GM19240 (cell line): ENCODE measurements at regions not wholly inside any gene's neighbourhood (a gene's known extent, or its start where the extent isn't known, plus 50 kb on each side); places are given as distances from the start of the nearest gene placed in this dataset.
"Not testable (repeated sequence)": the region's sequence is repeated elsewhere in the genome, so short reads cannot be mapped to it uniquely, and the experiment has no call there.

Source experiments
- DNase-seq: peaks from one replicate; pipeline ENCODE4 v3.0.0; 2011; ENCODE audit warnings: low spot score; ENCODE audit not compliant: insufficient read length

DNA sequence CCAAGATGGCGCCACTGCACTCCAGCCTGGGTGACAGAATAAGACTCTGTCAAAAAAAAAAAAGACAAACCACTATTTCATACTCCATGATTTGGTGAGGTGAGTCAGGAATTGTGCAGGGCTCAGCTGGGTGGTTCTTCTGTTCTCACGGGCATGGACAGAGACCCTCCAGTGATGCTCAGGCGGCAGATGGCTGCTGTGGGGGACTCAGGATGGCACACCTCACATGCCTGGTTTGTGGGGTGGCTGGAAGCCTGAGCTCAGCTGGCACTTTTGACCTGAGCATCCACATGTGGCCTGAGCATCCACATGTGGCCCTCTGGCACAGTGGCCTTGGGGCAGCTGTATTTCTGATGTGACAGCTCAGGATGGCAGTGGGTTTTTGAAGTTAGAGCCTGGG is 217.2 kb downstream of the IRX2 start:
- DNase-seq, result no peak

DNA sequence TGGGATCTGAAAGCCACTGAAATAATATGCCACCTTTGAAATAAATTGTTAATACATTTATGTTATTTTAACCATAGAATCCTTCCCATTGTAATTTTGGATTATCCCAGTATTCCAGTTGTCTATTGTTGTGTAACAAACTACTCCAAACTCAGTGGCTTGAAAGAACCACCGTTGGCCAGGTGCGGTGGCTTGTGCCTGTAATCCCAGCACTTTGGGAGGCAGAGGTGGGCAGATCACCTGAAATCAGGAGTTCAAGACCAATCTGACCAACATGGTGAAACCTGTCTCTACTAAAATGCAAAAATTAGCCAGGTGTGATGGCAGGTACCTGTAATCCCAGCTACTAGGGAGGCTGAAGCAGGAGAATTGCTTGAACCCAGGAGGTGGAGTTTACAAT is 217.6 kb downstream of the IRX2 start:
- DNase-seq, result not testable (repeated sequence)

DNA sequence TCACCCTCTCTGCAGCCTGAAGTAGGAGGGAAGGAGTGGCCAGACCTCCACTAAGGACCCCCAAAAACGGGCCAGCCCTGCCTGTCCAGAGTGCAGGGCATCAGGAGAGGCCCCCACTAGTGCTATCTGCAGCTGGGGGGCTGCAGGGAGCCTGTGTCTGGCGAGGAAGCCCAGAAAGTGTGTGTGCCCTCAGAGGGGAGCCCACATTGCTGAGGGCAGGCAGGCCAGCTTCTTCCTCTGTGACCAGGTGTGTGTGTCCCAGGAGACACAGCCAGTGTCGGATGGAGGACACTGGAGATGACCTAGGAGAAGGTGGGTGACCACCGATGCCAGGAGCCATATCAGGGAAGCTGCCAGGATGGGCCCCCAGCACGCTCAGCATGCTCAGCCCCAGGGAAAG is 218.7 kb downstream of the IRX2 start:
- DNase-seq, result no peak

DNA sequence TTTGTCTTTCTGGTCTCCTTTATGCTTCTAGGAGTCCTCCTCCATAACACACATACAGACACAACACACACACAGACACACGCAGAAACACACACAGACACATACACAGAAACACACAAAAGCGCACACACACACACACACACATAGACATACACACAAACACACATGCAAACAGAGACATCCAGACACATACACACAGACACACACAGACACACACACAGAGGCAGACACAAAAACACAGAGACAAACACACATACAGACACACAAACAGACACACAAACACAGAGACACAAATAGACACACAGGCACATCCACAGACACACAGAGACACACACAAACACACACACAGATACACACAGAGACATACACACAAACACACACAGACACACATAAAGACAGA is 220.2 kb downstream of the IRX2 start:
- DNase-seq, result no peak

DNA sequence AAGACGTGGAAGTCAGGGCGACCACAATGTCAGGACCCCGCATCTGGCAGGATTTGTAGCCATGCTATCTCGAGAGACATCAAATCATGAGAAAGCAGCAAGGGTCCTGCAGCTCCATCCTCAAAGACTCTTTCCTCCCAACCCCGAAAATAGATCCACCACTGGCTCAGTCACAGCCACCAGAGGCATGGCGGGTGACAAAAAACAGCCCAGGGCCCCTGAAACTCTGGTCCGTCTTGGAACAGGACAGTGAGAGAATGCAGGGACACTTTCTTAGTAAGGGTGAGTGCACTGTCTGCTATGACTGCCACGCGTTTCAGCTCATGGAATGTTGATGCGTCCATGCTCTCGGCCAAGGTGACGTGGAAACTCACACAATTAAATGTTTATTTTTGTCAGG is 220.9 kb downstream of the IRX2 start:
- no peak for DNase-seq

DNA sequence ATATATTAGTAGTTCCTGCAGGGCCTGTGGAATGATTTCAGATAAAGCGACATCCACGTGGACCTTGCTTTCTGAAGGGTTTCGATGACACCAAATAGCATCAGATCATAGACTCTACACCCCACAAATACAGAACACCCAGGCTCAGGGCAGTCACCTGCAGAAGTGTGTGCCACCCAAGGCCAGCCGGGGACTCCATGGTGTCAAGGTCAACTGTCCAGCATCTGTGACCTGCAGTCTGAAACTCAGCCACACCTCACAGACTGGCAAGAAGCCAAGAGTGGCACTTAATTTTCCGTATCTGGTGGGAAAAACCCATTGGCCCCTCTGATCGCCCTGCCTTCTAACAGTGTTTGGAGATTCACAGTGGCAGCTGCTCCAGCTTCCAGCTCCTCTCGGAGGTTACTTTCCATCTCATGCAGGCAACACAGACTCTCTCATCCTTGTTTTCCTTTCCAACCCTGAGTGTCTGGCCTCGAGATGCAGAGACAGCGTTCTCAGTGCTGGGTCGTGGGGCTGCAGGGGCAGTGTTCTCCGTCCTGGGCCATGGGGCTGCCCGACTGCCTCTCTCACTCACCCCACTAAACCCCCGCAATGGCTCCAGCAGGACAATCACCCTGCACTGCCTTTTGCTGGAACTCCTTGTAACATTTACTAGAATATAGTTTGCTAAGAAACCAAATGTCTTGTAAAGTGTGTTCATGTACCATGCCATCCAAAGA is 221.9 kb downstream of the IRX2 start:
- no peak for DNase-seq

DNA sequence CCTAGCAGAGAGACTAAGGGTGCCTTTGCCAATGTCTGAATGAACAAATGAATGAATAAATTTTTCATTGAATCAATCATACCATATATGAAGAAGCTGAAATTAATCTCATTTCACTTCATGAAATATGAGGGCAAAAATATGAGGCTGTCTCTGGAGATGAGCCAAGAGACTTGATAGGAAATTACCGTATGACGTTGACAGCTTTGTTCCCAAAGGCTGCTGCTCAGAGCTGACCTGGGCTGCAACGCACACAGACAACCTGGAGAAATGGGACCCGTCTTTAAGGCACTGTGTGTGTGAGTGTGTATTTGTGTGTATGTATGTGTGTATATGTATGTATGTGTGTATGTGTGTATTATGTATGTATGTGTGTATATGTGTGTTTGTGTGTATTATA is 226.1 kb downstream of the IRX2 start:
- no peak for DNase-seq

DNA sequence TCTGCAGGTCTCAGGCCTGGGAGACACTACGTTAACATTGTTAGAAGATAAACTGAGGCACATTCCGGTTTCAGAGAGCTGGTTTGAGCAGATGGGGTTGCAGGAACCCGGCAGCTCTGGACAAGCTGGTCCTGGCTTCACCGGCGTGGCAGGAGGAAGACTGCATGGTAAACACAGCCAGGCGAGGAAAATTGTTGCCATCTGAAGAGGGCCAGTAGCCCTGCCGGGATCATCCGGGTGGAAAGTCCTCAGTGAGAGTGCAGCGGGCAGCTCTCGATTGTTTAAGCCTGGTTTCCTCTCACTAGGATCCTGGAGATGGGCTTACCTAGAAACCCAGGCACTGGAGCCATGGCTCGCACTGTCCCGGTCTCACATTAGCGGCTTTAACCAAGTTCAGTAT is 226.9 kb downstream of the IRX2 start:
- DNase-seq, result no peak

DNA sequence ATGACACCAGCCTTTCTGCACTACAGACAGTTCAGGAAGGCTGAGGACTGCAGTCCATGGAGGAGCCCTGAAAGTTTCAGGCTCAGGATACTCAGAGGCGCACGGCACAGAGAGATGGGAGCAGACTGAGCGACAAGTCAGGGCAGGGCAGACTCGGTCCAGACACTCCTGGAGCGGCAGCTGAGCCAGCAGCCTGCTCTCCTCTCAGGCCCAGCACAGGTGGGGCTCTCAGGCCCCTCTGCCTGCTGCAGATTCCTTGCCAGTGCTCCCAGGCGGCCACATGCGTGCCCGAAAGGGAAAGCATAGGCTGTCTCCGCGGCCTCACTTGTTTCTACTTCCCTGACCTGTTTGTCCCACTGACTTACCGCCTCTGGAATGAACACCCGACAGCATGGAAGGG is 228.3 kb downstream of the IRX2 start:
- DNase-seq, result no peak

DNA sequence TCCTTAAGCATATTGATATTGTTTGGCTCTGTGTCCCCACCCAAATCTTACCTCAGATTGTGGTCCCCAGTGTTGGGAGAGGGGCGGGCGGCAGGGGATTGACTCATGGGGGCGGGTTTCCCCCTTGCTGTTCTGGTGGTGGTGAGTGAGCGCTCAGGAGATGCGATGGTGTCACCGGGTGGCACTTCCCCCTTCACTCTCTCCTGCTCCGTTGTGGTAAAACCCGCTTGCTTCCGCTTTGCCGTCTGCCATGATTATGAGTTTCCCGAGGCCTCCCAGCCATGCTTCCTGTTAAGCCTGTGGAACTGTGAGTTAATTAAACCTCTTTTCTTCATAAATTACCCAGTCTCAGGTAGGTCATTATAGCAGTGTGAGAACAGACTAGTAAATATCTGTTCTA is 229.1 kb downstream of the IRX2 start:
- no peak for DNase-seq

DNA sequence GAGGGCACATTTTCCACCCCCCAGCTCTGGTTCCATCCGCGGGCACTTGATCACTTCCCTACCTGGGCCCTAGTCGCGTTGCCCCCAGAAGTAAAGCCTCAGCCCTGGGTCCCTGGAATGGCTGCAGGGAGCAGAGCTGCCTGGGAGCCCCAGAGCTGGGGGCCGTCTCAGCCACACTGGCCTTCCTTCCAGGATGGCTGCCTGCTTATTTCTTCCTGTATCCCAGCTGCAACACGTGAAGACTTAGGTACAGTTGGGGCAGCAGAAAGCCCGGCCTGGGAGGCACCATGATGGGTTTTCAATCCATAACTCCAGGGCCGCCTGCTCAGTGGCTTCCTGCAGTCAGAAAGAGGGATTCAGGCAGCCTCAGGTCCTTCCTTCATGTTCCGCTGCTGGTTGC is 232.3 kb downstream of the IRX2 start:
- DNase-seq, result no peak

DNA sequence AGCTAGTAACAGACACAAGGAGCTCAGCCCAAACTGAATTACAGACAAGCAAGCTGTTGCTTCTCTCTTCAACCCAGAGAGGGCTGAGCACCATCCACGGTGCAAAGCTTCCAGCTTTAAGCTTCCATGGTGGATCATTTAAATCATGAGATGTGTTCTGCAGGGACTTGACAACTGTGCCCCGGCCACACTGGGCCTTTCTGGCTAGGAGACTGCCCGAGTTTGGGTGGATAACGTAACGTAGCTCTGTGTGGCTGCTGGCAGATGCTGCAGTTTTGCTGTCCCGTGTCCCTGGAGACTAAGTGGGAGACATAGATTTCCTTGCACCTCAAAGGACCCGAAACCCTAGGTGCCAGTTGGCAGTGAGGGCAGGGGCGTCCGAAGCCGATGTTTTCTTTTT is 234.0 kb downstream of the IRX2 start:
- no peak for DNase-seq

DNA sequence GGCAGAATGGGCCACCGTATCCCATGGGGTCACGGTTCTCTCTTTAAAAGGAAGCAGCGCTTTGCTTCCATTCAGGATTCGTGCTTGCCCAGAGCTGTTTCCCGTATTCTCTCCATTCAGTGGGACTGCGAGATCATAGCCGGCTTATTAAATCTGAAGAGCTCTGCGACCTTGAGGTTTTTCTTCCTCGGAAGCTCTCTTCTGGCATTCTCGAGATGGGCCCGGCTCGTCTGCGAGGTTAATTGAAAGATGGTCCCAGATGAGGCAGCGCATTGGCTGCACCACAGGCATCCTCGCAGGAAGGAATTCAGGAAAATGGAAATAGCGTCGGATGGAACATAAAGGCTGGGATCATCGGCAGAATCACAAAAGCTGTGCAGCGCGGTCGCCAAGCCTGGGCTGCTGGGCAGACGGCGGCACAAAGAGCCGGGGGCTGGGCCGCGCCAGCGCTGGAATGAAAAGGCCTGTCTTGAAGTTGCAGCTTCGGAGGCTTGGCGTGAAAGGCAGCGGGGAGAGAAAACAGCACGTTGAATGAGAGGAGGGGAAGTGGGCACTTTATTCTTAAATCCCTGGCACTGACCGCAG is 236.2 kb downstream of the IRX2 start:
- DNase-seq, result no peak

DNA sequence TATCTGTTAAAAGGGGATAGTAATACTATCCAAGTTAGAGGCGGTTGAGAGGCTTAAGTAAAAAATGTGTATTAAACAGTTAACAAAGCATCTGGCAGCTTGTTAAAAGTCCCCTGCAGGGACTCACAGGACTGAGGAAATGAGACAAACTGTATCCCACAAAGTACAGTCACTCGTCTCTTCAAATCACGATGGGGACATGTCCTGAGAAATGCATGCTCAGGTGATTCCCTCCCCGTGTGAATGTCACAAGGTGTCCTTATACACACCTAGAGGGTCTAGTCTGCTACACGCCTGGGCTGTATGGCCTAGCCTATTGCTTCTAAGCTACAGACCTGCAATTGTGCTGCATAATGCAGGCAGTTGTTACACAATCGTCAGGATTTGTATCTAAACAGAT is 237.0 kb downstream of the IRX2 start:
- no peak for DNase-seq

DNA sequence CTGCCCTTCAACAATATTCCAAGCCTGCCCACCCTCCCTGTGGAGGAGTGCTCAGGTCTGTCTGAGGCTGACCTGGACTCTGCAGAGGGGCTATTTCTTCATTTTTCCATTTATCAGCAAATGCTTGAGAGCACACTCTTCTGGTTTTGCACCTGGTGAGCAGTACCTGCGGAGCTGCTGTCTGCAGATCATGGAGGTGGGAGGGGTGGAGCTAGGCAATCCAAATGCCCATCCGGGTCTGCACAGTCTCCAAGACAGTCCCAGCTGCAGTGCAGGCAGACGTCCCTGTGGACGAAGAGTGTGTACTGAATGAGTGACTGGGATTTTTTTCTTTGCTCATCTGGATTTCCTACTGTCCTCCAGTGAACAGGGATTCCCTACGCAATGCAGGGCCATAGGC is 239.8 kb downstream of the IRX2 start:
- no peak for DNase-seq

DNA sequence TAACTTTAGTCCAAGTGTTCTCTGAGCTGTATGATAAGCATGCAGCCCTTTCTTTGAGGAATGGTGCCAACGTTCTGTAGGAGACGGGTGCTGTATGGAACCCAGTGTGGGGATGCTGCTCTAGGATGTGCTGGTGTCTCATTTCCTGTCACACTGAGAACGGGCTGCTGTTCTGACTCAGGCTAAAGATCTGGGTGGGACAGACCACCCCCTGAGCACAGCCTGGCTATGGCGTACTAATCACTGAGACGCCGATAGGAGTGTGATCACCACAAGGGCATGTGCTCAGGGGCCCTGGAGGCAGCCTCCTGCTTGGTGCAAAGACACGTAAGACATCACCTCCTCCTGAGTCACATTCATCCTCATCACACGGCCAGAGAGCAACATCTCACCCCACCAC is 240.4 kb downstream of the IRX2 start:
- no peak for DNase-seq

DNA sequence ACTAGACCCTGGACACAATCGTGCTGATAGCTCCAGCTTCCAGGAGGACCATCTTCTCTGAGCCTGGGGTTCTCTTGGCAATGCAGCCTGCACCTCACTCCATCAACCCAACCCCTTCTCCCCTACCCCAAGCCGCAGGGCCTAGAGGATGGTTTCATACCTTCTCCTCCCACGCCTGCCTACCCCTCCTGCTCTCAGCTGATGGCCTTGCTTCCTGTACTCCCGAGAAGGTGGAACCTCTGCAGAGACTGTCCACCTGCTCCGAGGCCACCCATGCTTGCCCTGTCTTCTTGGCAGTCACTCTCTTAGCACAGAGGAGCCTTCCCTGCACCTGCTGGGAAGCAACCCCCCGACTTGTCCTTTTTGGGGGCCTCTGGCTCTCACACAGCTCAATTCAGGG is 241.9 kb downstream of the IRX2 start:
- DNase-seq, result no peak

DNA sequence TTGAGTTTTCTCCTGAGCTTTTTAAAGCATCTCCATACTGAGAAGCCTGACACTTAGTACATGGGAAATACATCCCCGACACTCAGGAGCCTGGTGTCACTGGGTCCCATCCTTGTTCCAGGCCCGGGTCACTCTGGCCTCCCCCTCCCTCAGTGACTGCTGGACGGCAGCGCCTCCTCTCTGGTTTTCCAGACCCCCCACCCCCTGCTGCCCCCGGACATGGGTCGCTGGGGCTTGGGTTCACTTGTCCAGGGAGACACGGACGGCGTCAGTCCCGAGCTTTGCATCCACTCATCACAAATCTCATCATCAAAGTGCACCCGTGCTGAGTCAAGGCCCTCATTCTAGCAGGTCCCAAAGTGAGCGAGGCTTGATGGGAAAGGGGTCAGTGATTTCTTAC is 243.0 kb downstream of the IRX2 start:
- DNase-seq, result no peak

DNA sequence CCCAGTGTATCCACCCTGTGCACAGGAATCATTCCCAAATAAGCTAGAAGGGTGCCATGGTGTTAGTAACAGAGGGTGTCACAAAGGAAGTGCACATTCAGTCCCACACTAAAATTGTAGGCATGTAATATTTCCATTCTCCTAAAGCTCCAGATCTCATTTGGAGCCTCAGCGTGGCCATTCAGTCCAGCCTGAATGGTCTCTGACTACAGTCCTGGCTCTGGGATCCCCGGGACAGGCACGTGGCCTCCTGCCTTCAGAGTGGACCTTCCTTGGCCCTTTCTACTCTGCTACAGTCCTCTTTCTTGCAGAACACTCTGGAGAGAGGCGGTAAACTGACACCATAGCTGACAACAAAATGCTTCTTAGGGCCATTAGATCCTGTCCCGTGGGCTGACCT is 243.9 kb downstream of the IRX2 start:
- no peak for DNase-seq

DNA sequence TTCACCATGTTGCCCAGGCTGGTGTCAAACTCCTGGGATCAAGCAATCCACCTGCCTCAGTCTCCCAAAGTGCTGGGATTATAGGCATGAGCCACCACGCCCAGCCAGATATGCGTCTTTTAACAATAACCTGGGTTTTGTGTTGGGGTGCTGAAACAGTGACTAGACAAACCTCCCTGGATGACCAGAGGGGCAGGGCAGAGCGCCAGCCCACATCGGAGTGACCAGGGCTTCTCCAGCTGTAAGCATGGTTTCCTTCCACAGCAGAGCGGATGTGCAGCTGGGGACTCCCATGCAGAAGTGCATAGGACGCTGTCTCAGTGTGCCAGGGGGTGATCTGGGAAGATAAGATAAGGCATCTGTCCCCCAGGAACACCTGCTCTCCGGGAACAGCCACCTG is 244.9 kb downstream of the IRX2 start:
- no peak for DNase-seq

DNA sequence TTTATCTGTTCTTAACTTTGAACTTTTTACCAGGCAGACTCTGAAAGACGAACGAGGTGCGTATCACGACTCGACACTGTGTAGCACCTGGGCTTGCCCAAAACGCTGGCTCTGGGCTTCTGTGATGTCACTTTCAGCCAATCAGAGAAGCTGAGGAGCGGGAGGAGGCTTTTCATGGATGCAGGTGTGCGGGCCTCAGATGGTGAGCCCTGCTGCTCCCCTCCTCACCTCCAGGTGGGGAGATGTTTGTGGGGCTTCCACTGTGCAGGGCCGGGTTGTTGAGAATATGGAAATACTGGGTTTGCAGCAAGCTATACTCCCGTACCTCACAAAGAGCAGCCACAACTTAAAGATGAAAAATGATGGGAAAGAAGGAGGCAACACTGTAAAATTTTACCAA is 246.3 kb downstream of the IRX2 start:
- DNase-seq, result no peak

DNA sequence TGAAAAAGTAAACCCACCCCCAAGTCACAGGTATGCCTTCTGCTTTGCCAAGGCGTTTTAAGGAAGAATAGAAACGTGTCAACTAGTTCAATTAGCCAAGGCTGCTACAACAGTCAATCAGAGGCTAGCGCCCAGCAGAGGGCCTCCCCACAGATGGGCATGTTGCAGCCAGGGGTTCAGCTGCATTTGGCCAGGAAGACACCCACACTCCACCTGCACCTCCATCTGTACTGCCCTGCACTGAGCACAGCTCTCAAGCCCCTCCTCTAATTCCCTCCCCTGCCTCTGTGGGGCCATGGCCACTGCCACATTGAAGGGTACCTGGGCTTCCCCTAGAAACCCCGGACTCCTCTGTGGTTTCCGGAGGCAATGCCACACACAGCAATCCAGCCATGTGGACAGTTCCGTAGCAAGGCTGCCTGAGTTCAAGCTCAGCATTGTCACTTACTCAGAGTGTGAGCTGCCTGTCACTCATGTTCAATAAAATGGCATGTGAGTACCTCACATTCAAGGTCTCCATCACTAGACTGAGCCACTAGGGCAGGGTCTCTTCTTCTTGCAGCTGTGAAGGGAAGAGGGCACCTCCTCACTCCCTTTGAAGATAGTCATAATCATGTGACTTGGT is 248.4 kb downstream of the IRX2 start:
- DNase-seq, result no peak

DNA sequence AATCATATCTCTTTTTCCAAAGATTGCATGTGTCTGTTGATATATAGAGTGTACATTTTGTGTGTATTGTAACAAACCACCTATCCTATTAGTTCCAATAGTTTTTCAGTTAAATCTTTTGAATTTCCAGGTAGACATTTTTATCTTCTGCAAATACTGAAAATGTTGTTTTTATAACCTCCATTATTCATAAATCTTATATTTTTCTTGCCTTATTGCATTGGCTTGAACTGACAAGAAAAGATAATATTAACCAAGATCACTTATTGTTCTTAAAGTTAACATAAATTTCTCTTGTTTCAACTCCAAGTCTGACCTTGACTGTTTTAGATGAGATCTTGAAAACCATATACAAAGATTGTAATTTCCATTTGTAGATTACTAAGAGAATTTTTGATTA is 251.6 kb downstream of the IRX2 start:
- no peak for DNase-seq
